SU-DHL-6 (cell line): ENCODE measurements at regions not wholly inside any gene's neighbourhood (a gene's known extent, or its start where the extent isn't known, plus 50 kb on each side); places are given as distances from the start of the nearest gene placed in this dataset.

ENCODE experiments used
- H2AFZ ChIP-seq: fragments of 200-600 bp; sonication (generic); 2 replicates; pipeline ENCODE4 v1.6.1; 2014; ENCODE audit warnings: low read depth, mild to moderate bottlenecking, moderate library complexity, mixed read lengths, antibody characterized with exemption, low read length; ENCODE audit not compliant: severe bottlenecking
- H3F3A ChIP-seq: fragments of 200-600 bp; shearing (Covaris generic); 2 replicates; pipeline ENCODE4 v1.6.0; 2016; ENCODE audit warnings: antibody characterized with exemption, mild to moderate bottlenecking; ENCODE audit not compliant: insufficient read depth
- H3K27ac ChIP-seq: fragments of 200-600 bp; sonication (generic); 2 replicates; pipeline ENCODE4 v1.5.1; 2016; ENCODE audit warnings: low read depth, mild to moderate bottlenecking, low read length, moderate library complexity, mixed read lengths
- H3K27me3 ChIP-seq: fragments of 200-600 bp; sonication (generic), shearing (Covaris generic); 2 replicates; pipeline ENCODE4 v1.6.0; 2014; ENCODE audit warnings: mild to moderate bottlenecking, low read length
- H3K36me3 ChIP-seq: fragments of 200-600 bp; sonication (generic); 2 replicates; pipeline ENCODE4 v1.6.1; 2014; ENCODE audit warnings: mild to moderate bottlenecking, low read length, mixed read lengths
- H3K4me2 ChIP-seq: fragments of 300-600, 200-600 bp; shearing (Covaris generic), sonication (generic); 2 replicates; pipeline ENCODE4 v1.6.0; 2014; ENCODE audit warnings: low read length, low read depth, mild to moderate bottlenecking; ENCODE audit not compliant: poor library complexity, severe bottlenecking
- H3K4me3 ChIP-seq: fragments of 200-600 bp; sonication (generic); 2 replicates; pipeline ENCODE4 v1.5.1; 2014; ENCODE audit warnings: antibody characterized with exemption, low read length, mild to moderate bottlenecking, mixed read lengths; ENCODE audit not compliant: insufficient read depth, poor library complexity, severe bottlenecking
- H3K79me2 ChIP-seq: fragments of 200-600 bp; sonication (generic); 2 replicates; pipeline ENCODE4 v1.6.1; 2014; ENCODE audit warnings: mild to moderate bottlenecking, low read length, moderate library complexity; ENCODE audit not compliant: insufficient read depth
- H3K9ac ChIP-seq: fragments of 200-600 bp; sonication (generic); 2 replicates; pipeline ENCODE4 v1.7.0; 2014; ENCODE audit warnings: mild to moderate bottlenecking, low read length
- H3K9me2 ChIP-seq: fragments of 200-600 bp; sonication (generic); replicated peaks from 2 replicates; pipeline ENCODE4 v1.6.1; 2014; ENCODE audit warnings: low read length; ENCODE audit not compliant: insufficient read depth
- H3K9me3 ChIP-seq: fragments of 200-600 bp; sonication (generic); 2 replicates; pipeline ENCODE4 v1.6.1; 2014; ENCODE audit warnings: low read length, mixed read lengths; ENCODE audit not compliant: insufficient read depth
- H4K20me1 ChIP-seq: fragments of 200-600 bp; sonication (generic); 2 replicates; pipeline ENCODE4 v1.6.1; 2014; ENCODE audit warnings: low read depth, mild to moderate bottlenecking, antibody characterized with exemption, low read length, moderate library complexity, mixed read lengths
- CTCF ChIP-seq: fragments of 200-600 bp; sonication (generic); IDR thresholded peaks from one replicate; pipeline ENCODE4 v1.5.1; 2017; ENCODE audit warnings: antibody characterized with exemption, mild to moderate bottlenecking, low read length, moderate library complexity; ENCODE audit not compliant: insufficient read depth, poor library complexity, severe bottlenecking
- EZH2phosphoT487 ChIP-seq: fragments of 200-600 bp; sonication (generic), shearing (Covaris generic); conservative IDR thresholded peaks from 2 replicates; pipeline ENCODE4 v1.6.1; 2018; ENCODE audit warnings: mild to moderate bottlenecking, antibody characterized with exemption, low read length, moderate library complexity, mixed read lengths

GRCh38 chr5:4022056-4022670 lies 426.5 kb downstream of the IRX1 start:
- Histone ChIP-seq H3K9me3 (no peaks in the 10 kb centered on the region), H3K4me2 (no peak overlapping the region), H3K9ac (no peak overlapping the region), H3K4me3 (no peak overlapping the region), H2AFZ (no peak overlapping the region), H3F3A (no peaks in the 10 kb centered on the region), H3K27ac (no peak overlapping the region), H3K79me2 (no peaks in the 10 kb centered on the region), H4K20me1 (no peaks in the 10 kb centered on the region), H3K36me3 (no peaks in the 10 kb centered on the region), H3K27me3 (no peaks in the 10 kb centered on the region), H3K9me2 (no peaks in the 10 kb centered on the region)
- no peak for TF ChIP-seq EZH2phosphoT487
- TF ChIP-seq CTCF: no peak

- TF ChIP-seq CTCF (no peak), EZH2phosphoT487 (no peak)
- Histone ChIP-seq H3K4me2 (no peak overlapping the region), H3K4me3 (no peak overlapping the region), H3K9ac (no peak overlapping the region), H3F3A (no peaks in the 10 kb centered on the region), H3K36me3 (no peaks in the 10 kb centered on the region), H4K20me1 (no peaks in the 10 kb centered on the region), H3K27me3 (no peaks in the 10 kb centered on the region), H3K9me3 (no peaks in the 10 kb centered on the region), H2AFZ (no peak overlapping the region), H3K27ac (no peak overlapping the region), H3K9me2 (no peaks in the 10 kb centered on the region), H3K79me2 (no peaks in the 10 kb centered on the region)
Observed at GRCh38 chr5:4023091-4023752, 427.6 kb downstream of the IRX1 start.

- no peaks in the 10 kb centered on the region for H3K9me3 ChIP-seq
- no peaks in the 10 kb centered on the region for H3F3A ChIP-seq
- no peak overlapping the region for H3K27ac ChIP-seq
- no peak overlapping the region for H3K9ac ChIP-seq
- H3K36me3 ChIP-seq: no peaks in the 10 kb centered on the region
- TF ChIP-seq CTCF (no peak), EZH2phosphoT487 (no peak)
- no peaks in the 10 kb centered on the region for H3K79me2 ChIP-seq
- H3K9me2 ChIP-seq: no peaks in the 10 kb centered on the region
- no peaks in the 10 kb centered on the region for H4K20me1 ChIP-seq
- H3K4me3 ChIP-seq: no peak overlapping the region
- no peaks in the 10 kb centered on the region for H3K27me3 ChIP-seq
- no peak overlapping the region for H2AFZ ChIP-seq
- no peak overlapping the region for H3K4me2 ChIP-seq
Observed at GRCh38 chr5:4023753-4024335, 428.2 kb downstream of the IRX1 start.
